Calu3 (cell line): ENCODE measurements at regions not wholly inside any gene's neighbourhood (a gene's known extent, or its start where the extent isn't known, plus 50 kb on each side); places are given as distances from the start of the nearest gene placed in this dataset.

Experiments
- BruUV-seq: library from RNA; stranded (reverse); fragments of 400-500 nt; replicated peaks from 2 replicates; lab custom pipeline; 2021; lab: Mats Ljungman, UMichigan
- CTCF ChIA-PET: fragments of 300-600 bp; sonication (Branson Sonifier 250); formaldehyde crosslinking; loops from one replicate; lab custom pipeline; 2022; ENCODE audit warnings: antibody characterized with exemption; lab: Charles Lee
- DNase-seq: peaks from one replicate; pipeline ENCODE4 v3.0.0; 2022
- H3K27ac Mint-ChIP-seq: one replicate; pipeline ENCODE4 v1.8.0; 2022; ENCODE audit warnings: mixed read lengths; ENCODE audit not compliant: unreplicated experiment
- H3K27me3 Mint-ChIP-seq: one replicate; pipeline ENCODE4 v1.8.0; 2022; ENCODE audit warnings: mixed read lengths; ENCODE audit not compliant: unreplicated experiment
- H3K36me3 Mint-ChIP-seq: one replicate; pipeline ENCODE4 v1.8.0; 2022; ENCODE audit warnings: mild to moderate bottlenecking, moderate library complexity, mixed read lengths; ENCODE audit not compliant: insufficient read depth, unreplicated experiment
- H3K4me1 Mint-ChIP-seq: one replicate; pipeline ENCODE4 v1.8.0; 2022; ENCODE audit warnings: mild to moderate bottlenecking, low read depth, mixed read lengths; ENCODE audit not compliant: unreplicated experiment
- H3K4me3 Mint-ChIP-seq: one replicate; pipeline ENCODE4 v1.8.0; 2022; ENCODE audit warnings: mild to moderate bottlenecking, low read depth, moderate library complexity, mixed read lengths; ENCODE audit not compliant: unreplicated experiment
- H3K9me3 Mint-ChIP-seq: one replicate; pipeline ENCODE4 v1.8.0; 2022; ENCODE audit warnings: low read depth, mixed read lengths; ENCODE audit not compliant: unreplicated experiment
- intact Hi-C: fragments of 100-400 bp; cut with micrococcal nuclease; formaldehyde crosslinking; loops from one replicate; pipeline ENCODE4 v1.10.0; 2022; ENCODE audit not compliant: unreplicated experiment
- TF ChIP-seq, protein P1 (sequence below): fragments of 200-600 bp; IDR thresholded peaks from one replicate; pipeline ENCODE4 v1.8.0; 2022; ENCODE audit warnings: antibody characterized with exemption; ENCODE audit not compliant: unreplicated experiment

DNA sequence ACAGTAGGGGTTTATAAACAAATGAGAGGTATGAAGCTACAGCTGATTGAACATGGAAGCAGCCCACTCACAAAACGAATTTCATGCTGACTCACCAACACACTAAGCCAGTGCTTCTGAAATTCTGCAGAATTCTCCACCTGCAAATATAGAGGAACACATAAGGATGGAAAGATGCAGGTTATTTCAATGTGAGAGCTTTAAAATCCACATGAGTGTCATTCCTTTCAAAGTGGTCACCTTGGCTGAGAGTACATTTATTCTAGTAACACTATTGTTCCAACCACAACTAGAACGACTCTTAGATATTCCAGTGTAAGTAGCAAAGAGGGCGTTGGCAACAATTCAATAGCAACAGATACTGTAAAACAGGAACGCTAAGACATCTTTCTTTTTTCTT lies 189.9 kb upstream of the TSC22D2 start:
- Mint-ChIP-seq H3K36me3 (no peaks in the 10 kb centered on the region), H3K4me1 (peaks cover 18% of the 10 kb centered on the region), H3K4me3 (no peak overlapping the region), H3K27ac (no peak overlapping the region), H3K9me3 (no peaks in the 10 kb centered on the region), H3K27me3 (peaks cover 58% of the 10 kb centered on the region)
- no peak for DNase-seq
- CTCF ChIA-PET = interaction anchor here (0.6 to 0.8 kb wide), 5 partner anchors 151 to 273 kb away, joined by 3 to 10 read pairs (median 4); no protein-coding TSS in a partner anchor
- intact Hi-C loops = no loop called here
- TF ChIP-seq, protein P1, sequence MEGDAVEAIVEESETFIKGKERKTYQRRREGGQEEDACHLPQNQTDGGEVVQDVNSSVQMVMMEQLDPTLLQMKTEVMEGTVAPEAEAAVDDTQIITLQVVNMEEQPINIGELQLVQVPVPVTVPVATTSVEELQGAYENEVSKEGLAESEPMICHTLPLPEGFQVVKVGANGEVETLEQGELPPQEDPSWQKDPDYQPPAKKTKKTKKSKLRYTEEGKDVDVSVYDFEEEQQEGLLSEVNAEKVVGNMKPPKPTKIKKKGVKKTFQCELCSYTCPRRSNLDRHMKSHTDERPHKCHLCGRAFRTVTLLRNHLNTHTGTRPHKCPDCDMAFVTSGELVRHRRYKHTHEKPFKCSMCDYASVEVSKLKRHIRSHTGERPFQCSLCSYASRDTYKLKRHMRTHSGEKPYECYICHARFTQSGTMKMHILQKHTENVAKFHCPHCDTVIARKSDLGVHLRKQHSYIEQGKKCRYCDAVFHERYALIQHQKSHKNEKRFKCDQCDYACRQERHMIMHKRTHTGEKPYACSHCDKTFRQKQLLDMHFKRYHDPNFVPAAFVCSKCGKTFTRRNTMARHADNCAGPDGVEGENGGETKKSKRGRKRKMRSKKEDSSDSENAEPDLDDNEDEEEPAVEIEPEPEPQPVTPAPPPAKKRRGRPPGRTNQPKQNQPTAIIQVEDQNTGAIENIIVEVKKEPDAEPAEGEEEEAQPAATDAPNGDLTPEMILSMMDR = no peak
- no TSS peak for BruUV-seq

GRCh38 chr3:150217691-150218090 lies 190.4 kb upstream of the TSC22D2 start:
- no peak for DNase-seq
- intact Hi-C loops = no loop called here
- CTCF ChIA-PET = interaction anchor here (0.6 kb wide), 1 partner anchor 274 kb away, joined by 3 read pairs; no protein-coding TSS in a partner anchor
- TF ChIP-seq, protein P1 = no peak
- Mint-ChIP-seq H3K9me3 (no peaks in the 10 kb centered on the region), H3K36me3 (no peaks in the 10 kb centered on the region), H3K27me3 (peaks cover 58% of the 10 kb centered on the region), H3K4me3 (no peak overlapping the region), H3K27ac (no peak overlapping the region), H3K4me1 (peaks cover 18% of the 10 kb centered on the region)
- no TSS peak for BruUV-seq

DNA sequence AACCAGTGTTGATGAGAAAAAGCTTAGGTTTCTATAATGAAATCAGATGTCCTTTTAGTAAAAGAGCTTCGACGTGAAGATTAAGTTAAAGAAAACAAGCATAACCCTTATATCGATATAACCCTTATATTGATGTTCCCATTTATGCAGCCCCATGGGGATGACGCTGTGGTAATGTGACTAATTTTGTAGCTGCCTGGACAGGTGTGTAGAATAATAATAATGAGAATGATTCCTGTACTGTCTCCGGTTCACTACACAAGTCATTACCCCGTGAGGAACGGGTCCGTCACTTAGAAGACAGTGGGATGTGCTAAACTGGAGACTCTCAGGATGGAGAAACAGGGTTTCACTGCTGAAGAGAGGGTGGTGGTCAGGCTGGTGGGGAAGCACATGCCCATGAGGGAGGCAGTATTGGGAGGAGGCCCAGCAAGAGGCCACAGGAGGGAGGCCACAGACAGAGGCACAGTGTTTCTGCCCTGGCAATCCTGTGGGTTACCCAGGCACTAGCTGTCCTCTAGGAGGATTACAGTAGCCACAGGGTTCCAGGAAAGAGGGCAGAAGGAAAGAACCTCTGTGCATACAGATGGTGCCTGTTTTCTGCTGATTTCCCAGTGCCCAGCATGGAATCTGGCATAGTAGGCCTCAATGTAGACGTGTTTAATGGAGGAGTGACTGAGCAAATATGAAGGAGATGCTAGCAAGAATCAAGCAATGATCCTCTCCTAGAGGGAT lies 191.1 kb upstream of the TSC22D2 start:
- no peaks in the 10 kb centered on the region for H3K36me3 Mint-ChIP-seq
- CTCF ChIA-PET = no interaction called here
- DNase-seq = no peak
- H3K27ac Mint-ChIP-seq = no peak overlapping the region
- no peaks in the 10 kb centered on the region for H3K9me3 Mint-ChIP-seq
- H3K4me3 Mint-ChIP-seq = no peak overlapping the region
- H3K27me3 Mint-ChIP-seq = peaks cover 53% of the 10 kb centered on the region
- H3K4me1 Mint-ChIP-seq = peaks cover 18% of the 10 kb centered on the region
- intact Hi-C loops = no loop called here
- TF ChIP-seq, protein P1 = no peak
- no TSS peak for BruUV-seq

DNA sequence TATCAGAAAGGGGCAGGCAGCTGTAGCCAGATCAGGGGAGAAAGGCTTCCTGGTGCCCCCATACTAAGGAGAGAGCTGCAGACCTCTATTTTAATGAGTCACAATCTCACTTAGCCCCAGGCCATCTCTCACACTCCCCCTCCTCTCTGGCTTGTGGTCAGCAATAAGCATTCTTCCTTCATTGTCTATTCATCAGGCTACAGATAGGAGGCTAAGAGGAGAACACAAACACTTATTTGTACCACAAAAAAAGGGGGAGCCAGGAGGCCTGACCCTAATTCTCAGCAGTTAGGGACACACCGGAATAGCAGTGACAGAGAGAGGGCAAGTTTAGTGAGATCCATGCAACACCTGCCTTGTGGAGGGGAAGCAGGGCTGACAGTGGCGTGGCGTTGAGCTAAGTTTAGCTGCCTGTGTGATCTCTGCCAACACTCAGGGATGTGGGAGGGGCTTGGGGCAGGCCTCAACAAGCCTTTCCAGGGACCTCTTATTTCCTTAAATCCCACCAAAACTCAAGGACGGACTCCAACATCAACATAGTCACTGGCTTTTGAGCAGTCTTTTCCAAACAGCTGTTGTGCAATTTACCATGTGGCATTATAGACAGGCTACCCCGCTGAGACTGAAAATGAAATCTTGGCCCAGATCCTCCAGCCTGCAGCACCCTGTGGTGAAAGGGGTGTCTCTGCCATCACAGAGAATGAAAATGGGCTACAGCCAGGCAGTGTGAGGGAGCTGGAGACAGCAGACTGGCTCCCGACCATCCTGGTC lies 191.9 kb upstream of the TSC22D2 start:
- H3K9me3 Mint-ChIP-seq = no peaks in the 10 kb centered on the region
- intact Hi-C loops = no loop called here
- H3K36me3 Mint-ChIP-seq = no peaks in the 10 kb centered on the region
- H3K4me3 Mint-ChIP-seq = no peak overlapping the region
- TF ChIP-seq, protein P1 = no peak
- peaks cover 45% of the 10 kb centered on the region for H3K27me3 Mint-ChIP-seq
- peaks cover 14% of the 10 kb centered on the region for H3K4me1 Mint-ChIP-seq
- no TSS peak for BruUV-seq
- H3K27ac Mint-ChIP-seq = no peak overlapping the region
- no peak for DNase-seq
- CTCF ChIA-PET = no interaction called here
